ENCODE measurements at regions not wholly inside any gene's neighbourhood (a gene's known extent, or its start where the extent isn't known, plus 50 kb on each side); places are given as distances from the start of the nearest gene placed in this dataset.

- Histone ChIP-seq H3K4me3 (no peak overlapping the region), H3K27ac (no peak overlapping the region), H3K4me1 (ENCODE audit: insufficient read depth) (no peaks in the 10 kb centered on the region), H3K9me3 (ENCODE audit: low read depth) (no peaks in the 10 kb centered on the region), H3K79me2 (no peaks in the 10 kb centered on the region), H2AFZ (no peak overlapping the region), H3K27me3 (no peaks in the 10 kb centered on the region), H3K9me2 (replicated peaks; ENCODE audit: insufficient read depth) (no peaks in the 10 kb centered on the region), H3K36me3 (replicated peaks; ENCODE audit: insufficient read depth, low read depth) (no peaks in the 10 kb centered on the region), H4K20me1 (ENCODE audit: insufficient read depth, poor library complexity, severe bottlenecking) (no peaks in the 10 kb centered on the region), H3K4me2 (no peak overlapping the region)
- no peak for DNase-seq (ENCODE audit: low spot score)
- TF ChIP-seq, protein P1, sequence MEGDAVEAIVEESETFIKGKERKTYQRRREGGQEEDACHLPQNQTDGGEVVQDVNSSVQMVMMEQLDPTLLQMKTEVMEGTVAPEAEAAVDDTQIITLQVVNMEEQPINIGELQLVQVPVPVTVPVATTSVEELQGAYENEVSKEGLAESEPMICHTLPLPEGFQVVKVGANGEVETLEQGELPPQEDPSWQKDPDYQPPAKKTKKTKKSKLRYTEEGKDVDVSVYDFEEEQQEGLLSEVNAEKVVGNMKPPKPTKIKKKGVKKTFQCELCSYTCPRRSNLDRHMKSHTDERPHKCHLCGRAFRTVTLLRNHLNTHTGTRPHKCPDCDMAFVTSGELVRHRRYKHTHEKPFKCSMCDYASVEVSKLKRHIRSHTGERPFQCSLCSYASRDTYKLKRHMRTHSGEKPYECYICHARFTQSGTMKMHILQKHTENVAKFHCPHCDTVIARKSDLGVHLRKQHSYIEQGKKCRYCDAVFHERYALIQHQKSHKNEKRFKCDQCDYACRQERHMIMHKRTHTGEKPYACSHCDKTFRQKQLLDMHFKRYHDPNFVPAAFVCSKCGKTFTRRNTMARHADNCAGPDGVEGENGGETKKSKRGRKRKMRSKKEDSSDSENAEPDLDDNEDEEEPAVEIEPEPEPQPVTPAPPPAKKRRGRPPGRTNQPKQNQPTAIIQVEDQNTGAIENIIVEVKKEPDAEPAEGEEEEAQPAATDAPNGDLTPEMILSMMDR (IDR thresholded peaks at IDR 0.05; ENCODE audit: poor library complexity) = no peak
- TF ChIP-seq EZH2phosphoT487 (IDR thresholded peaks at IDR 0.05; ENCODE audit: low read depth, severe bottlenecking, unreplicated experiment) (no peak), EZH2 (IDR thresholded peaks at IDR 0.05; ENCODE audit: borderline replicate concordance) (no peak)
- 83% methylated on average over 2 of the region's 2 CpGs for WGBS (ENCODE audit: low lambda C conversion rate, missing lambda C conversion rate)
Observed at GRCh38 chr2:82043867-82044266, 1739.3 kb upstream of the LRRTM1 start.

DNA sequence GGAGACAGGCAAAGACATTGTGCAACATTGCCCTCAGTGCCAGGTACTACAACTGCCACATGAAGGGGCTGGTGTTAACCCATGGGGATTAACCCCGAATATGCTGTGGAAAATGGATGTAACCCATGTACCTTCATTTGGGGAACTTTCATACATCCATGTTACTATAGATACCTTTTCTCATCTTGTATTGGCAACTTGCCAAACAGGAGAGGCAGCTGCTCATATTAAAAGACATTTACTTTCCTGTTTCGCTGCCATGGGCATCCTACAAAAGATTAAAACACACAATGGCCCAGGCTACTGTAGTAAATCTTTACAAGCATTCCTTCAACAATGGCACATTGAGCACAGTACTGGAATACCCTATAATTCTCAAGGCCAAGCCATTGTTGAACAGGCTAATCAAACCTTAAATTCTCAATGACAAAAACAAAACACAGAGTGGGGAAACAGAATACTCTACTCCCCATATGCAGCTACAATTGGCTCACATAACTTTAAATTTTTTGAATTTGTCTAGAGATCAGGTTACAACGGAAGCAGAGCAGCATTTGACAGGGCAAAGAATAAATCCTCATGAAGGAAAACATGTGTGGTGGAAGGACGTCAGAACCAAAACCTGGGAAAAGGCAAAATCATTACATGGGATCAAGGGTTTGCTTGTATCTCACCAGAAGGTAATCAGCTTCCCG lies 1723.5 kb upstream of the LRRTM1 start:
- no peak for DNase-seq (ENCODE audit: low spot score)
- Histone ChIP-seq H3K27ac (no peak overlapping the region), H3K4me3 (no peak overlapping the region), H2AFZ (no peak overlapping the region), H3K9me3 (ENCODE audit: low read depth) (no peaks in the 10 kb centered on the region), H3K4me1 (ENCODE audit: insufficient read depth) (no peaks in the 10 kb centered on the region), H3K27me3 (no peaks in the 10 kb centered on the region), H3K9me2 (replicated peaks; ENCODE audit: insufficient read depth) (no peaks in the 10 kb centered on the region), H3K4me2 (no peak overlapping the region), H4K20me1 (ENCODE audit: insufficient read depth, poor library complexity, severe bottlenecking) (no peaks in the 10 kb centered on the region), H3K79me2 (no peaks in the 10 kb centered on the region), H3K36me3 (replicated peaks; ENCODE audit: insufficient read depth, low read depth) (no peaks in the 10 kb centered on the region)
- WGBS (ENCODE audit: low lambda C conversion rate, missing lambda C conversion rate) = 66% methylated on average over 5 of the region's 5 CpGs
- TF ChIP-seq, protein P1 (IDR thresholded peaks at IDR 0.05; ENCODE audit: poor library complexity) = no peak
- TF ChIP-seq EZH2phosphoT487 (IDR thresholded peaks at IDR 0.05; ENCODE audit: low read depth, severe bottlenecking, unreplicated experiment) (no peak), EZH2 (IDR thresholded peaks at IDR 0.05; ENCODE audit: borderline replicate concordance) (no peak)

DNA sequence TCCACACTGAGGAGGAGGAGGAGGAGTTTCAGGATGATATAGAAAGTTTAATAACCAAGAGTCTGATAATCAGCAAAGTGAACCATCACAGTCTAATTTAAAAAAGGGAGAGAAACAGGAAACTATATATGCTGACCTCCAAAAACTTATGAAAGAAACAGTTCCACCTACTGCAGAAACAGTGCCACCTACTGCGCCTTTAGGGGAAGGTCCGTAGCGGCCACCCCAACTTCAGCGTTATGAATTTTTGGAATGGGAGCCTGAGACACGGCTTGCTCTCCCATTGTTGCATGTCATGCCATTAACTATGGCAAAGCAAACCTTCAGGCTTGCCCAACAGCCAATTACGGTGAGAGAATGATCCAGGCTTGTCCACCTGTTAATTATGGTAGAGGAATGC lies 1719.2 kb upstream of the LRRTM1 start:
- Histone ChIP-seq H3K9me2 (replicated peaks; ENCODE audit: insufficient read depth) (no peaks in the 10 kb centered on the region), H2AFZ (no peak overlapping the region), H3K4me1 (ENCODE audit: insufficient read depth) (no peaks in the 10 kb centered on the region), H3K9me3 (ENCODE audit: low read depth) (no peaks in the 10 kb centered on the region), H3K4me3 (no peak overlapping the region), H3K79me2 (no peaks in the 10 kb centered on the region), H3K4me2 (no peak overlapping the region), H3K27ac (no peak overlapping the region), H4K20me1 (ENCODE audit: insufficient read depth, poor library complexity, severe bottlenecking) (no peaks in the 10 kb centered on the region), H3K36me3 (replicated peaks; ENCODE audit: insufficient read depth, low read depth) (no peaks in the 10 kb centered on the region), H3K27me3 (no peaks in the 10 kb centered on the region)
- DNase-seq (ENCODE audit: low spot score) = peak; percentile 19
- TF ChIP-seq EZH2 (IDR thresholded peaks at IDR 0.05; ENCODE audit: borderline replicate concordance) (no peak), EZH2phosphoT487 (IDR thresholded peaks at IDR 0.05; ENCODE audit: low read depth, severe bottlenecking, unreplicated experiment) (no peak)
- TF ChIP-seq, protein P1 (IDR thresholded peaks at IDR 0.05; ENCODE audit: poor library complexity) = peak; percentile 54
- WGBS (ENCODE audit: low lambda C conversion rate, missing lambda C conversion rate) = 55% methylated on average over 6 of the region's 6 CpGs
